Activated T-cell treated with anti-CD3 and anti-CD28 coated beads for 1 hour (primary cell): ENCODE measurements at regions not wholly inside any gene's neighbourhood (a gene's known extent, or its start where the extent isn't known, plus 50 kb on each side); places are given as distances from the start of the nearest gene placed in this dataset.

ENCODE experiments used
- DNase-seq: peaks from one replicate; pipeline ENCODE4 v3.0.0-alpha.2; 2020; ENCODE audit warnings: low read depth

DNA sequence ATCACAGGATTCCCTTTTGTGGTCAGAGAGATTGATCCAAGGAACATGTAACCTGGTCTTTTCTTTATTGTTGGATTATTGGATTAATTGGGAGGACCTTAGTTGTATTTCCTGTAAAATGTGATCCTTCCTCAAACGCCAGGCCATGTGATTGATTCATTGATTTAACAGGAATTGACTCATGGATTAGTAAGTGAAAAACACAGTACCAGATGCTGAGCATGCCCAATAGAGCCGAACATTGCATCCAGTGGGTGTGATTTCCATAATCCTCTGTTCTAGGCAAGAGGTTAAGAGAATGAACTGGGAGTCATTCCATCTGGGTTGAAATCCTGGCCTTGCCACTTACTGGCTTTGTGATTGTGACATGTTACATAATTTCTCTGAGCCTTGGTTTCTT, 522.3 kb downstream of the MAT2B start:
- no peak for DNase-seq

- no peak for DNase-seq
Observed at GRCh38 chr5:164038128-164038783, 532.8 kb downstream of the MAT2B start.

DNA sequence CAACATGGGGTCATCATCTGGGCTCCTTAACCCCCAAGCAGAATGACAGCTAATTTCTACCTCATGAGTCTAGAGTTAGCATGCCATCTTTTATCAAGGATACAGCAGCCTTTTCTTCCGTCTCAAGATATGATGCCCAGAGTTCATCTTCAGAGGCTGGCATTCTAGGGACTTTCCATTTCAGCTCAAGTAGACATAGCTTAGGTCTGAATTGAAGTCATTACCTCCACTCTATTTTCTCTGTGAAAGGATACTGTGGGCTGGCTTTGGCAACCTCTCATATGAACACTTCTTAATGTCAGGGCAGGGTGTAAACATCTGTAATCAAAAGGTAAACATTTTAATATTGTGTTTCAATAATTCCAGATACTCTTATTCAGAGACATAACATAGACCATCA, 535.7 kb downstream of the MAT2B start:
- DNase-seq, result no peak

DNA sequence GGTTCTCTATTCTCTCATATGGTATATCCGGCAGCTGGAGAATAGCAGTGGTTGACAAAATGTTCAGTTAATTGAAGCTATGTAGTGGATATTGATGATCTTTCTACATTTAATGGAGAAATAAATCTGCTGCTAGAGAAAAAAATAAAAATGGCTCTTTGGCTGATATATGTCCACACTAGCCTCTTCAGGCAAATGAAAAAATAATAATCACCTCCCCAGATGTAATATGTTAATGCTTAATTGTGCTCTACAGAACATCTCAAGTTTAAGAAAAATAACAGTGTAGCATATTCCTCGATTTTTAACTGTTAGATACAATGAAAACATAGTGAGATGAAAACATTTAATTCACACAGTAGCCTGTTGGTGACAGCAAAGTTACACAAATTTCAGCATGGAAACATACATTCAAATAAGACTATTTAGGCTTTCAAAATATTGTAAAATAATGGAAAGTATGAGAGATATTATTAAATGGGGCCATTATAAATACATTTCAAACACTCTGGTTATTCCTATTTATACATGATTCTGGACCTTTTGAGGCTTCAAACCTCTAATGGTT, 543.0 kb downstream of the MAT2B start:
- no peak for DNase-seq

DNA sequence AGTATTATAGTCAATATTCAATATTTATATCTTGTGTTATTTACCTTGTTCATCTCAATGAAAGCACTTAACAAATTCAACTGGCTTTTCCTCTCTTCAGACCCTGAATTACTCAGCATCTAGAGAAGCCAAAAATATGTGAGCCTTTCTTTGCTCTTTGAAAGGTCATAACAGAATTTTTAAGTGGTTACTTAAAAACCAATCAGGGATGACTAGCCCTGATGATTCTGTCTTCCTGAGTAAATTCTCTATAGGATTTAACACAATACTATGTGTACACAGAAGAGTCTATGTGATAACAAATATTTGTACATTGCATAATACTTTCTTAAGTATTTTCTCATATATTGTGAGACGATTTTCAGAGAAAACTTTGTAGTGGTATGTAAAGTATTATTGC, 546.3 kb downstream of the MAT2B start:
- no peak for DNase-seq

GRCh38 chr5:164052536-164053093, 547.2 kb downstream of the MAT2B start:
- no peak for DNase-seq

GRCh38 chr5:164053123-164053522, 547.7 kb downstream of the MAT2B start:
- DNase-seq, result no peak

- no peak for DNase-seq
Observed at GRCh38 chr5:164054461-164054860, 549.0 kb downstream of the MAT2B start.

GRCh38 chr5:164057121-164057520, 551.7 kb downstream of the MAT2B start:
- no peak for DNase-seq

GRCh38 chr5:164058621-164059020, 553.2 kb downstream of the MAT2B start:
- DNase-seq, result no peak

- no peak for DNase-seq
Observed at GRCh38 chr5:164059471-164059870, 554.1 kb downstream of the MAT2B start.

GRCh38 chr5:164060786-164061355, 555.5 kb downstream of the MAT2B start:
- no peak for DNase-seq

- no peak for DNase-seq
Observed at GRCh38 chr5:164062304-164062703, 556.9 kb downstream of the MAT2B start.

GRCh38 chr5:164065266-164065665, 559.8 kb downstream of the MAT2B start:
- DNase-seq, result no peak

DNA sequence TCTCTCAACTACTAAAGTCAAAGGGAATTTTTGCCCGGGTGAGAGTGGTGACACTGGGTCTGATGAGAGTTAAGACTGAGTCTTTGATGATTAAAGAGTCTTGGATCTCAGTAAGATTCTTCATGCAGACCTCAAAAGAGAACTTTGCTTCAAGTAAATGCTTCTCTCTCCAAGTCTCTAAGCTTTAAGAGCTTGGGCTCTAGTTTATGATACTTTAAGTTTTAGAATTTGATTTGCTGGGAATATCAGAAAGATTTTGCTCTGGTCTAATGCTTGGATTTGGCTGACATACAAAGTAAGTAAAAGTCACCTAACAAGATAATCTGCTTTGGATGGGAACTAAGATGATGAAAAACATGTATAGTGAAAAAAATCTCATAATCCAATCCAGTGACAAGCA, 566.3 kb downstream of the MAT2B start:
- DNase-seq, result no peak

DNA sequence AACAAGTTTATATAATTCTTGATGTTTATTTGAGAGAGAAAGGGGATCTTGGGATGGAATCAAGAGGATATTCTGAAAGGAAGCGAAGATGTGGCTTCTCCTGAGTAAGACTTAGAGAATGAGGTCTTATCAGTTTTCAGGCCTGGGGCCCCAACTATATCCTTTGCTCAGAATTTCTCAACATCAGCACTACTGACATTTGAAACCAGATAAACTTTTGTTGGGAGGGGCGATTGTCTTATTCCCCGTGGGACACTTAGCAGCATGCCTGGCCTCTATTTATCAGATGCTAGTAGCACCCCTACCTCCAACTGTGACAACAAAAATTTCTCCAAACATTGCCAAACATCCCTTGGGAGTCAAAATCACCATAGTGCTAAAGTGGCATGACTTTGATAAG, 567.7 kb downstream of the MAT2B start:
- no peak for DNase-seq

- no peak for DNase-seq
Observed at GRCh38 chr5:164076556-164076955, 571.1 kb downstream of the MAT2B start.

DNA sequence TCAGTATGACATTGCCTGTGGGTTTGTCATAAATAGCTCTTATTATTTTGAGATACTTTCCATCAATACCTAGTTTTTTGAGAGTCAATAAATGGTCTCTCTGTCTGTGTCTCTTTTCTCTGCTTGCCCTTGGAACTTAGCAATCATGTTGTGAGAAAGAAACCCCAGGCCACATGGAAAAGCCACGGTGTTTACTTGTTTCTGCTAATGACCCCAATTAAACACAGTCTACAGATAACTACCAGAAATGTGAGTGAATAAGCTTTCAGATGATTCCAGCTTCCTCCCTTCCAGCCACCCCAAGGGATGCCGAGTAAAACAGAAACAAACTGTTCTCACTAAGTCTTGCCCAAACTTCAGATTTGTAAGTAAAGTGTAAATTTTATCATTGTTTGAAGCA, 584.9 kb downstream of the MAT2B start:
- no peak for DNase-seq

DNA sequence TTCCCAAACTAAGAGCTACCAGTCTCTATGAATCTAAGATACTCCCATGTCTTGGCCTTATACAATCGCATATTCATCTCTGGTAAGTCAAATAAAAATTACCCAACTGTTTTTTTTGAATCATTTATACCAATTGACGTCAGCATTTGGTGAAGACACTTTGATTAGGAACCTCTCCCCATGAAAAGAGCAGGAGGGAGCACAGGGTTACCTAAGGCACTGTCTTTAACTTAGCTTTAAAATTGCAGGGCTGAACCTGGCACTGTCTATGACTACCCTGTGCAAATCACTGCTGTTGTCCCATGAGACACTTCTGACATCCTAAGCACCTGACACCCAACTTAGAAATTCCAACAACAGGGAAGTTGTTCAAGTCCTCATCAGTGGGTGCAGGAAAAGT, 586.4 kb downstream of the MAT2B start:
- DNase-seq, result no peak

- DNase-seq, result no peak
Observed at GRCh38 chr5:164094291-164094690, 588.9 kb downstream of the MAT2B start.

DNA sequence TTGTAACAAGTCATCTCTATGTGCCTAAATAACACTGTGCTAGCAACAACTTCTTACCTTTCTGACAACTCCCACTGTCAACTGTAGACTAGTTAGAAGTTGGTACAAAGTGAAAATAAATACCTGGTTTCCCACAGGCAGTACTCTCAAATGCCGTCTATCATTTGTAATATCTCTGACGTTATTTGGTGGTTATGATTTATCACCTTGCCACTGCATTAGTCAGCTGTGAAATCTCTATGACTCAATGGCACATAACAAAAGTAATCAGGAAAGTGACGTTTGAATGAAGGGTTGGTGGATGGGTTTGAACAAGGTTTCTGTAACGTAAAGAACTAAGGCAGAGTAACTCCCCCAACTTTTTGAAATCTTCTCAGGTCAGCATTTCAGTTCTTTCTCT, 592.3 kb downstream of the MAT2B start:
- no peak for DNase-seq

- DNase-seq, result no peak
Observed at GRCh38 chr5:164098531-164098930, 593.1 kb downstream of the MAT2B start.

DNA sequence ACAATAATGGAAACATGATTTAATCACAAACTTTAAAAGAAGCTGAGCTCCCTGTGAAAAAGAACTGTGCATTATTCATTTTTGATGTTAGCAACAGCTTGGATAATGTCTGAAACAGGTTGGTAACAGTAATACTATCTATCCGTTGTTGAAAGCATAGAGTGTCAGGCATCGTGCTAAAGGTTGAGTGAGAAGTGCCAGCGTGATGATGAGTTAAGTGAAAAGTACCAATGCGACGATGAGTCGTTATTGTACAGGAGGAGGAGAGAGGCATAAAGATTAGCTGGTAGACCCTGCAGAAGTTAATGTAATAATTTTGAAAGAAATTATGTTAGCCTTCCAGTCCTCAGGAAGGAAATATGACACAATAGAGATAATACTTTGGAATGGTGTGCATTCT, 593.6 kb downstream of the MAT2B start:
- DNase-seq, result no peak

GRCh38 chr5:164115420-164115819, 610.0 kb downstream of the MAT2B start:
- no peak for DNase-seq
